ENCODE measurements at regions not wholly inside any gene's neighbourhood (a gene's known extent, or its start where the extent isn't known, plus 50 kb on each side); places are given as distances from the start of the nearest gene placed in this dataset.

GRCh38 chr7:24054236-24054635, 229.8 kb upstream of the NPY start:
- H3K4me3 ChIP-seq, result no peak overlapping the region
- H3K9me3 ChIP-seq, result no peaks in the 10 kb centered on the region
- H3K36me3 ChIP-seq, result no peaks in the 10 kb centered on the region
- no peaks in the 10 kb centered on the region for H3K4me1 ChIP-seq
- no peak for TF ChIP-seq EP300 (IDR thresholded peaks at IDR 0.05; ENCODE audit: low read depth)
- TF ChIP-seq POLR2AphosphoS5 (IDR thresholded peaks at IDR 0.05), result no peak
- TF ChIP-seq POLR2A (IDR thresholded peaks at IDR 0.05), result no peak
- TF ChIP-seq, protein P1, sequence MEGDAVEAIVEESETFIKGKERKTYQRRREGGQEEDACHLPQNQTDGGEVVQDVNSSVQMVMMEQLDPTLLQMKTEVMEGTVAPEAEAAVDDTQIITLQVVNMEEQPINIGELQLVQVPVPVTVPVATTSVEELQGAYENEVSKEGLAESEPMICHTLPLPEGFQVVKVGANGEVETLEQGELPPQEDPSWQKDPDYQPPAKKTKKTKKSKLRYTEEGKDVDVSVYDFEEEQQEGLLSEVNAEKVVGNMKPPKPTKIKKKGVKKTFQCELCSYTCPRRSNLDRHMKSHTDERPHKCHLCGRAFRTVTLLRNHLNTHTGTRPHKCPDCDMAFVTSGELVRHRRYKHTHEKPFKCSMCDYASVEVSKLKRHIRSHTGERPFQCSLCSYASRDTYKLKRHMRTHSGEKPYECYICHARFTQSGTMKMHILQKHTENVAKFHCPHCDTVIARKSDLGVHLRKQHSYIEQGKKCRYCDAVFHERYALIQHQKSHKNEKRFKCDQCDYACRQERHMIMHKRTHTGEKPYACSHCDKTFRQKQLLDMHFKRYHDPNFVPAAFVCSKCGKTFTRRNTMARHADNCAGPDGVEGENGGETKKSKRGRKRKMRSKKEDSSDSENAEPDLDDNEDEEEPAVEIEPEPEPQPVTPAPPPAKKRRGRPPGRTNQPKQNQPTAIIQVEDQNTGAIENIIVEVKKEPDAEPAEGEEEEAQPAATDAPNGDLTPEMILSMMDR (IDR thresholded peaks at IDR 0.05), result no peak
- intact Hi-C loops (cut with DNase I; ENCODE audit: low total_unique reads) (no loop called here), in situ Hi-C loops (cut with MboI; ENCODE audit: low pct_ligation_motif_present in 1 of 4, low pct_unique_long_range_greater_than_20kb in 1 of 4, low sequenced_read_pairs in 3 of 4) (no loop called here)
- H3K27ac ChIP-seq, result no peak overlapping the region
- WGBS, 2 donors (ENCODE audit: low coverage in 1 of 2), result 52 to 66% methylated on average over 2 of the region's 2 CpGs
- peaks cover 2% of the 10 kb centered on the region for H3K27me3 ChIP-seq
- DNase-seq, result no peak

GRCh38 chr7:24057243-24057642, 226.7 kb upstream of the NPY start:
- no peak for DNase-seq
- Histone ChIP-seq H3K36me3 (no peaks in the 10 kb centered on the region), H3K4me1 (no peaks in the 10 kb centered on the region), H3K27me3 (peaks cover 2% of the 10 kb centered on the region), H3K4me3 (no peak overlapping the region), H3K27ac (no peak overlapping the region), H3K9me3 (no peaks in the 10 kb centered on the region)
- in situ Hi-C loops (cut with MboI; ENCODE audit: low pct_ligation_motif_present in 1 of 4, low pct_unique_long_range_greater_than_20kb in 1 of 4, low sequenced_read_pairs in 3 of 4) (no loop called here), intact Hi-C loops (cut with DNase I; ENCODE audit: low total_unique reads) (no loop called here)
- WGBS, 2 donors (ENCODE audit: low coverage in 1 of 2), result 90 to 92% methylated on average over 2 of the region's 2 CpGs
- TF ChIP-seq EP300 (IDR thresholded peaks at IDR 0.05; ENCODE audit: low read depth) (no peak), POLR2AphosphoS5 (IDR thresholded peaks at IDR 0.05) (no peak), POLR2A (IDR thresholded peaks at IDR 0.05) (no peak)
- TF ChIP-seq, protein P1 (IDR thresholded peaks at IDR 0.05), result no peak

DNA sequence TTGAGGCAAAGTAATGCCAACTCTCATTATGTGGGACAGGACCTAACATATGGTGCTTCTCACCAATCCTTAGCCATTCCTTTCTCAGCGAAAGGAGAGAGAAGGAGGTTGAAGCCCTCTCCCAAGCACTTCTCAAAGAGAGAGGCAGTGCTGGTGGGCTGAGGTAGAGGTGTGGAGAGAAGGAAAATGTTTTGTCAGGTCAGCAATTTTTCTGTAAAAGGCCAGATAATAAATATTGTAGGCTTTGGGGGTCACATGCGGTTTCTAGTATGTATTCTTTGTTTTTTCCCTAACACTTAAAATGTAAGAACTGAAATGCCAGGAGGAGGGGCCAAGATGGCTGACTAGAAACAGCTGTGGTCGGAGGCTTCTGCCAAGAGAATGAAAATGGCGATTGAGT, 225.0 kb upstream of the NPY start:
- WGBS, 2 donors (ENCODE audit: low coverage in 1 of 2), result 79 to 86% methylated on average over 4 of the region's 4 CpGs
- H3K36me3 ChIP-seq, result no peaks in the 10 kb centered on the region
- TF ChIP-seq, protein P1 (IDR thresholded peaks at IDR 0.05), result no peak
- TF ChIP-seq POLR2AphosphoS5 (IDR thresholded peaks at IDR 0.05) (no peak), EP300 (IDR thresholded peaks at IDR 0.05; ENCODE audit: low read depth) (no peak), POLR2A (IDR thresholded peaks at IDR 0.05) (no peak)
- no peak overlapping the region for H3K27ac ChIP-seq
- no peak overlapping the region for H3K4me3 ChIP-seq
- no peaks in the 10 kb centered on the region for H3K4me1 ChIP-seq
- intact Hi-C loops (cut with DNase I; ENCODE audit: low total_unique reads), result no loop called here
- DNase-seq, result no peak
- H3K27me3 ChIP-seq, result peaks cover 2% of the 10 kb centered on the region
- in situ Hi-C loops (cut with MboI; ENCODE audit: low pct_ligation_motif_present in 1 of 4, low pct_unique_long_range_greater_than_20kb in 1 of 4, low sequenced_read_pairs in 3 of 4), result no loop called here
- H3K9me3 ChIP-seq, result no peaks in the 10 kb centered on the region

GRCh38 chr7:24059775-24060174, 224.2 kb upstream of the NPY start:
- in situ Hi-C loops (cut with MboI; ENCODE audit: low pct_ligation_motif_present in 1 of 4, low pct_unique_long_range_greater_than_20kb in 1 of 4, low sequenced_read_pairs in 3 of 4) (no loop called here), intact Hi-C loops (cut with DNase I; ENCODE audit: low total_unique reads) (no loop called here)
- no peak overlapping the region for H3K27ac ChIP-seq
- H3K4me3 ChIP-seq, result no peak overlapping the region
- 98% methylated on average over 8 of the region's 12 CpGs; no CpG with 5 or more reads in 1 of the 2 donors for WGBS, 2 donors (ENCODE audit: low coverage in 1 of 2)
- no peaks in the 10 kb centered on the region for H3K27me3 ChIP-seq
- DNase-seq, result no peak
- TF ChIP-seq POLR2A (IDR thresholded peaks at IDR 0.05) (no peak), EP300 (IDR thresholded peaks at IDR 0.05; ENCODE audit: low read depth) (no peak)
- no peaks in the 10 kb centered on the region for H3K9me3 ChIP-seq
- H3K36me3 ChIP-seq, result no peaks in the 10 kb centered on the region
- H3K4me1 ChIP-seq, result no peaks in the 10 kb centered on the region

GRCh38 chr7:24063721-24064120, 220.3 kb upstream of the NPY start:
- intact Hi-C loops (cut with DNase I; ENCODE audit: low total_unique reads) (no loop called here), in situ Hi-C loops (cut with MboI; ENCODE audit: low pct_ligation_motif_present in 1 of 4, low pct_unique_long_range_greater_than_20kb in 1 of 4, low sequenced_read_pairs in 3 of 4) (no loop called here)
- Histone ChIP-seq H3K36me3 (no peaks in the 10 kb centered on the region), H3K9me3 (no peaks in the 10 kb centered on the region), H3K4me3 (no peak overlapping the region), H3K4me1 (no peaks in the 10 kb centered on the region), H3K27me3 (no peaks in the 10 kb centered on the region), H3K27ac (no peak overlapping the region)
- DNase-seq, result no peak
- 83 to 88% methylated on average over 4 to 6 of the region's 6 CpGs for WGBS, 2 donors (ENCODE audit: low coverage in 1 of 2)
- TF ChIP-seq POLR2A (IDR thresholded peaks at IDR 0.05), result no peak
- TF ChIP-seq POLR2AphosphoS5 (IDR thresholded peaks at IDR 0.05), result no peak
- TF ChIP-seq, protein P1 (IDR thresholded peaks at IDR 0.05), result no peak
- TF ChIP-seq EP300 (IDR thresholded peaks at IDR 0.05; ENCODE audit: low read depth), result no peak

Measured in transverse colon (tissue), 4 donors.